ENCODE measurements at regions not wholly inside any gene's neighbourhood (a gene's known extent, or its start where the extent isn't known, plus 50 kb on each side); places are given as distances from the start of the nearest gene placed in this dataset.

GRCh38 chr5:87169300-87169991 lies 98.2 kb upstream of the RASA1 start:
- H3K23ac ChIP-seq (ENCODE audit: low read depth, low read length, poor library complexity) = no peak overlapping the region

GRCh38 chr5:87170799-87171198 lies 96.9 kb upstream of the RASA1 start:
- Histone ChIP-seq H4K91ac (ENCODE audit: low read depth, low read length, poor library complexity) (no peak overlapping the region), H3K36me3 (replicated peaks in 1 of 2; ENCODE audit: control insufficient read depth in 2 of 2, insufficient read depth in 2 of 2, low read length in 2 of 2) (no peaks in the 10 kb centered on the region), H3K23ac (ENCODE audit: low read depth, low read length, poor library complexity) (no peak overlapping the region), H3K9me3 (replicated peaks in 1 of 2; ENCODE audit: control insufficient read depth in 2 of 2, insufficient read depth in 1 of 2, low read depth in 1 of 2, low read length in 2 of 2) (no peaks in the 10 kb centered on the region), H3K27me3 (ENCODE audit: control insufficient read depth in 3 of 3, insufficient read depth in 3 of 3, low read depth in 1 of 3, low read length in 3 of 3) (no peaks in the 10 kb centered on the region), H2AFZ (ENCODE audit: low read length) (no peak overlapping the region), H3K18ac (ENCODE audit: low read length) (no peak overlapping the region), H3K9ac (ENCODE audit: low read depth, low read length, poor library complexity) (no peak overlapping the region), H3K27ac (replicated peaks; ENCODE audit: low read length) (no peak overlapping the region), H3K4me1 (ENCODE audit: control insufficient read depth in 2 of 2, insufficient read depth in 1 of 2, low read depth in 1 of 2, low read length in 2 of 2) (no peaks in the 10 kb centered on the region), H2BK5ac (ENCODE audit: low read length) (no peak overlapping the region), H3K4ac (ENCODE audit: low read length) (no peak overlapping the region), H3K4me3 (ENCODE audit: low read length in 2 of 2) (no peak overlapping the region), H3K79me1 (ENCODE audit: low read depth, low read length) (no peaks in the 10 kb centered on the region), H2BK120ac (ENCODE audit: low read depth, low read length) (no peak overlapping the region), H3K14ac (ENCODE audit: low read length) (no peak overlapping the region), H3K4me2 (ENCODE audit: insufficient read depth, low read length, poor library complexity, severe bottlenecking) (no peak overlapping the region), H2BK12ac (ENCODE audit: low read length) (no peak overlapping the region), H2AK5ac (ENCODE audit: low read depth, low read length) (no peak overlapping the region), H2BK15ac (ENCODE audit: low read length) (no peak overlapping the region), H4K8ac (ENCODE audit: low read depth, low read length) (no peak overlapping the region)
- no peak for DNase-seq (ENCODE audit: low spot score)
- WGBS, 2 donors (ENCODE audit: extremely low coverage in 2 of 2, insufficient read length in 2 of 2, insufficient replicate concordance in 1 of 2) = no CpG with 5 or more reads among the region's 3 CpGs

More at GRCh38 chr5:87169300-87169991, 98.2 kb upstream of the RASA1 start:
- Histone ChIP-seq H2BK5ac (ENCODE audit: low read length) (no peak overlapping the region), H3K79me1 (ENCODE audit: low read depth, low read length) (no peaks in the 10 kb centered on the region), H4K8ac (ENCODE audit: low read depth, low read length) (no peak overlapping the region), H3K14ac (ENCODE audit: low read length) (no peak overlapping the region), H3K9me3 (replicated peaks in 1 of 2; ENCODE audit: control insufficient read depth in 2 of 2, insufficient read depth in 1 of 2, low read depth in 1 of 2, low read length in 2 of 2) (no peaks in the 10 kb centered on the region), H3K4me2 (ENCODE audit: insufficient read depth, low read length, poor library complexity, severe bottlenecking) (no peak overlapping the region), H2BK120ac (ENCODE audit: low read depth, low read length) (no peak overlapping the region), H3K36me3 (replicated peaks in 1 of 2; ENCODE audit: control insufficient read depth in 2 of 2, insufficient read depth in 2 of 2, low read length in 2 of 2) (no peaks in the 10 kb centered on the region), H2BK12ac (ENCODE audit: low read length) (no peak overlapping the region), H3K4ac (ENCODE audit: low read length) (no peak overlapping the region), H3K18ac (ENCODE audit: low read length) (no peak overlapping the region), H2AK5ac (ENCODE audit: low read depth, low read length) (no peak overlapping the region), H3K9ac (ENCODE audit: low read depth, low read length, poor library complexity) (no peak overlapping the region), H3K4me1 (ENCODE audit: control insufficient read depth in 2 of 2, insufficient read depth in 1 of 2, low read depth in 1 of 2, low read length in 2 of 2) (no peaks in the 10 kb centered on the region), H3K4me3 (ENCODE audit: low read length in 2 of 2) (no peak overlapping the region), H3K27me3 (ENCODE audit: control insufficient read depth in 3 of 3, insufficient read depth in 3 of 3, low read depth in 1 of 3, low read length in 3 of 3) (no peaks in the 10 kb centered on the region), H4K91ac (ENCODE audit: low read depth, low read length, poor library complexity) (no peak overlapping the region), H2BK15ac (ENCODE audit: low read length) (no peak overlapping the region), H2AFZ (ENCODE audit: low read length) (no peak overlapping the region), H3K27ac (replicated peaks; ENCODE audit: low read length) (no peak overlapping the region)
- DNase-seq (ENCODE audit: low spot score) = no peak
- WGBS, 2 donors (ENCODE audit: extremely low coverage in 2 of 2, insufficient read length in 2 of 2, insufficient replicate concordance in 1 of 2) = no CpG with 5 or more reads among the region's 8 CpGs

- no peak overlapping the region for H2BK120ac ChIP-seq (ENCODE audit: low read depth, low read length)
- H3K4me2 ChIP-seq (ENCODE audit: insufficient read depth, low read length, poor library complexity, severe bottlenecking) = no peak overlapping the region
- WGBS, 2 donors (ENCODE audit: extremely low coverage in 2 of 2, insufficient read length in 2 of 2, insufficient replicate concordance in 1 of 2) = no CpG with 5 or more reads among the region's 4 CpGs
- DNase-seq (ENCODE audit: low spot score) = no peak
- no peak overlapping the region for H2BK12ac ChIP-seq (ENCODE audit: low read length)
- no peak overlapping the region for H4K8ac ChIP-seq (ENCODE audit: low read depth, low read length)
- H3K27me3 ChIP-seq (ENCODE audit: control insufficient read depth in 3 of 3, insufficient read depth in 3 of 3, low read depth in 1 of 3, low read length in 3 of 3) = no peaks in the 10 kb centered on the region
- no peak overlapping the region for H4K91ac ChIP-seq (ENCODE audit: low read depth, low read length, poor library complexity)
- H3K4ac ChIP-seq (ENCODE audit: low read length) = no peak overlapping the region
- H3K4me3 ChIP-seq (ENCODE audit: low read length in 2 of 2) = no peak overlapping the region
- H3K23ac ChIP-seq (ENCODE audit: low read depth, low read length, poor library complexity) = no peak overlapping the region
- no peak overlapping the region for H3K27ac ChIP-seq (replicated peaks; ENCODE audit: low read length)
- no peak overlapping the region for H2BK5ac ChIP-seq (ENCODE audit: low read length)
- H3K4me1 ChIP-seq (ENCODE audit: control insufficient read depth in 2 of 2, insufficient read depth in 1 of 2, low read depth in 1 of 2, low read length in 2 of 2) = peaks cover 0 to 2% of the 10 kb centered on the region in 2 donors
- no peaks in the 10 kb centered on the region for H3K79me1 ChIP-seq (ENCODE audit: low read depth, low read length)
- no peak overlapping the region for H3K18ac ChIP-seq (ENCODE audit: low read length)
- H3K9me3 ChIP-seq (replicated peaks in 1 of 2; ENCODE audit: control insufficient read depth in 2 of 2, insufficient read depth in 1 of 2, low read depth in 1 of 2, low read length in 2 of 2) = no peaks in the 10 kb centered on the region
- H2AFZ ChIP-seq (ENCODE audit: low read length) = no peak overlapping the region
- H2BK15ac ChIP-seq (ENCODE audit: low read length) = no peak overlapping the region
- H3K14ac ChIP-seq (ENCODE audit: low read length) = no peak overlapping the region
- H3K36me3 ChIP-seq (replicated peaks in 1 of 2; ENCODE audit: control insufficient read depth in 2 of 2, insufficient read depth in 2 of 2, low read length in 2 of 2) = no peaks in the 10 kb centered on the region
- no peak overlapping the region for H3K9ac ChIP-seq (ENCODE audit: low read depth, low read length, poor library complexity)
- H2AK5ac ChIP-seq (ENCODE audit: low read depth, low read length) = no peak overlapping the region
These were observed 85.0 kb upstream of the RASA1 start for GRCh38 chr5:87182649-87183048.

- Histone ChIP-seq H2BK120ac (ENCODE audit: low read depth, low read length) (no peak overlapping the region), H2AK5ac (ENCODE audit: low read depth, low read length) (no peak overlapping the region), H4K8ac (ENCODE audit: low read depth, low read length) (no peak overlapping the region), H3K14ac (ENCODE audit: low read length) (no peak overlapping the region), H3K18ac (ENCODE audit: low read length) (no peak overlapping the region), H3K23ac (ENCODE audit: low read depth, low read length, poor library complexity) (no peak overlapping the region), H2BK5ac (ENCODE audit: low read length) (no peak overlapping the region), H3K27ac (replicated peaks; ENCODE audit: low read length) (no peak overlapping the region), H3K9me3 (replicated peaks in 1 of 2; ENCODE audit: control insufficient read depth in 2 of 2, insufficient read depth in 1 of 2, low read depth in 1 of 2, low read length in 2 of 2) (no peaks in the 10 kb centered on the region), H2AFZ (ENCODE audit: low read length) (no peak overlapping the region), H2BK12ac (ENCODE audit: low read length) (no peak overlapping the region), H3K9ac (ENCODE audit: low read depth, low read length, poor library complexity) (no peak overlapping the region), H3K4me1 (ENCODE audit: control insufficient read depth in 2 of 2, insufficient read depth in 1 of 2, low read depth in 1 of 2, low read length in 2 of 2) (peaks cover 0 to 2% of the 10 kb centered on the region in 2 donors), H3K79me1 (ENCODE audit: low read depth, low read length) (no peaks in the 10 kb centered on the region), H3K4me2 (ENCODE audit: insufficient read depth, low read length, poor library complexity, severe bottlenecking) (no peak overlapping the region), H3K4me3 (ENCODE audit: low read length in 2 of 2) (no peak overlapping the region), H3K36me3 (replicated peaks in 1 of 2; ENCODE audit: control insufficient read depth in 2 of 2, insufficient read depth in 2 of 2, low read length in 2 of 2) (no peaks in the 10 kb centered on the region), H4K91ac (ENCODE audit: low read depth, low read length, poor library complexity) (no peak overlapping the region), H3K27me3 (ENCODE audit: control insufficient read depth in 3 of 3, insufficient read depth in 3 of 3, low read depth in 1 of 3, low read length in 3 of 3) (no peaks in the 10 kb centered on the region), H3K4ac (ENCODE audit: low read length) (no peak overlapping the region), H2BK15ac (ENCODE audit: low read length) (no peak overlapping the region)
- DNase-seq (ENCODE audit: low spot score) = no peak
- no CpG with 5 or more reads among the region's 3 CpGs for WGBS, 2 donors (ENCODE audit: extremely low coverage in 2 of 2, insufficient read length in 2 of 2, insufficient replicate concordance in 1 of 2)
These were observed 83.8 kb upstream of the RASA1 start for GRCh38 chr5:87183896-87184295.
